ENCODE measurements at regions not wholly inside any gene's neighbourhood (a gene's known extent, or its start where the extent isn't known, plus 50 kb on each side); places are given as distances from the start of the nearest gene placed in this dataset.
A peak's percentile ranks its signal among the peaks of the same experiment; 100 is the strongest.

DNA sequence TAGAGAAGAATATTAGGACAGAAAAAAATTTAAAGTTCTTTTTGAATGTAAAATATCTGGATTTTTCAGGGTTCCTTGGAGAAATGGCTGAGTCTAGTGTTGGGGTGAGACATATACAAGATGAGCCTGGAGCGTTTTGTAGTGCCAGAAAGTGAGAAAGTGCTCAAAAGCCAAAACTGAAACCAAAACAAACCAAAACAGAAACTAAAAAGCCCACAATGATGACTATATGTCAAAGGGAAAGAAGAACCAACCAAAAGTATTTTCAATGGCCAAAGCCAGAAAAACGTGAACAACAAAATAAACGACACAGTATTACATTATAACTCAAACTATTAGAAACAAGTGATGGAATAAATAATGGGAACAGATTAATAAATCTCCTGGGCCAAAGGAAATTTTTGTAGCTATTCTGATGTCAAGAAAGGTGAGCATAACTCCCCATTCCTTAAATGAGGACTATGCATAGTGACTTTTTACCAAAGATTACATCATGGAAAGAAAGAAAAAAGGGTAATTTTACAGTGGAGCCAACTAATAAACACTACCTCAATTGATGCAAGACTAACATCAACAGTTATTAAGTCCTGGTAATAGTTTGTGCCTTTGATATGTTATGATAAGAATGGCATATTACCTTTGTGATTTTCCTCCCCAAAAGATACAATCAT, 1137.6 kb downstream of the C4orf33 start:
- peak overlapping the region; percentile 57 for H3K4me2 ChIP-seq (ENCODE audit: insufficient read depth, low read length)
- TF ChIP-seq, protein P1, sequence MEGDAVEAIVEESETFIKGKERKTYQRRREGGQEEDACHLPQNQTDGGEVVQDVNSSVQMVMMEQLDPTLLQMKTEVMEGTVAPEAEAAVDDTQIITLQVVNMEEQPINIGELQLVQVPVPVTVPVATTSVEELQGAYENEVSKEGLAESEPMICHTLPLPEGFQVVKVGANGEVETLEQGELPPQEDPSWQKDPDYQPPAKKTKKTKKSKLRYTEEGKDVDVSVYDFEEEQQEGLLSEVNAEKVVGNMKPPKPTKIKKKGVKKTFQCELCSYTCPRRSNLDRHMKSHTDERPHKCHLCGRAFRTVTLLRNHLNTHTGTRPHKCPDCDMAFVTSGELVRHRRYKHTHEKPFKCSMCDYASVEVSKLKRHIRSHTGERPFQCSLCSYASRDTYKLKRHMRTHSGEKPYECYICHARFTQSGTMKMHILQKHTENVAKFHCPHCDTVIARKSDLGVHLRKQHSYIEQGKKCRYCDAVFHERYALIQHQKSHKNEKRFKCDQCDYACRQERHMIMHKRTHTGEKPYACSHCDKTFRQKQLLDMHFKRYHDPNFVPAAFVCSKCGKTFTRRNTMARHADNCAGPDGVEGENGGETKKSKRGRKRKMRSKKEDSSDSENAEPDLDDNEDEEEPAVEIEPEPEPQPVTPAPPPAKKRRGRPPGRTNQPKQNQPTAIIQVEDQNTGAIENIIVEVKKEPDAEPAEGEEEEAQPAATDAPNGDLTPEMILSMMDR (IDR thresholded peaks at IDR 0.05; ENCODE audit: borderline replicate concordance, extremely low read depth, low read length, poor library complexity, severe bottlenecking), result no peak
- no peak for TF ChIP-seq EZH2 (IDR thresholded peaks at IDR 0.05; ENCODE audit: borderline replicate concordance, low read depth, low read length, severe bottlenecking)
- DNase-seq, result peak; percentile 55
- H4K20me1 ChIP-seq (ENCODE audit: insufficient read depth, low read length), result no peaks in the 10 kb centered on the region
- peak overlapping the region; percentile 74 for H3K27ac ChIP-seq (ENCODE audit: low read length)
- H3K9ac ChIP-seq (ENCODE audit: low read depth, low read length), result peak overlapping the region; percentile 29
- H3K4me1 ChIP-seq (ENCODE audit: insufficient read depth, low read length), result peaks cover 15% of the 10 kb centered on the region
- peak overlapping the region; percentile 82 for H2AFZ ChIP-seq (ENCODE audit: low read depth, low read length)
- H3K36me3 ChIP-seq (ENCODE audit: insufficient read depth, low read length), result no peaks in the 10 kb centered on the region
- no peaks in the 10 kb centered on the region for H3K79me2 ChIP-seq (ENCODE audit: insufficient read depth, low read length)
- no peaks in the 10 kb centered on the region for H3K27me3 ChIP-seq (ENCODE audit: insufficient read depth, low read length, poor library complexity)
- peak overlapping the region in 1 of 2 experiments; percentile 45; a peak in 2 of 4 replicates for H3K4me3 ChIP-seq (ENCODE audit: low read depth in 1 of 2, low read length in 2 of 2)
- no peaks in the 10 kb centered on the region for H3K9me3 ChIP-seq (ENCODE audit: insufficient read depth, low read length, severe bottlenecking)
- ATAC-seq (ENCODE audit: insufficient read depth, low read depth), result peak; percentile 100

DNA sequence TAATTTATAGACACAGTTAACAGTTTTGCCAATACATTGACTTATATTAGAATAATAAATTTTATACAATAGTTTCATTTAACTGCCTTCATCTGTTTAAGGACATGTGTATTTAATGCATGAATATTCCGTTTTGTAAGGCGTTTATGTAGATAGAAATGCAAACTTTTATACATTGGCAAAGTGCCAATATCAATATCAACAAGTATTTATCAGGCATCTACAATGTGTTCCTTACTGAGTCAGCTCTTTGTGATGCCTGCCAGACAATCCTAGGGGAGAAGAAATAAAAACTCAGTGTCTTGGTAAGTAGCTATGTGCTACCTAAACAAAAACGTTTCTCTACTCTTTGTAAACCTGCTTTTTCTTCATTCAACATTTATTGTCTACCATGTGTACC, 1142.2 kb downstream of the C4orf33 start:
- no peak overlapping the region for H3K9ac ChIP-seq (ENCODE audit: low read depth, low read length)
- no peaks in the 10 kb centered on the region for H4K20me1 ChIP-seq (ENCODE audit: insufficient read depth, low read length)
- H3K79me2 ChIP-seq (ENCODE audit: insufficient read depth, low read length), result no peaks in the 10 kb centered on the region
- H3K4me1 ChIP-seq (ENCODE audit: insufficient read depth, low read length), result peaks cover 9% of the 10 kb centered on the region
- H3K4me2 ChIP-seq (ENCODE audit: insufficient read depth, low read length), result no peak overlapping the region
- no peak overlapping the region for H2AFZ ChIP-seq (ENCODE audit: low read depth, low read length)
- ATAC-seq (ENCODE audit: insufficient read depth, low read depth), result no peak
- no peaks in the 10 kb centered on the region for H3K9me3 ChIP-seq (ENCODE audit: insufficient read depth, low read length, severe bottlenecking)
- TF ChIP-seq EZH2 (IDR thresholded peaks at IDR 0.05; ENCODE audit: borderline replicate concordance, low read depth, low read length, severe bottlenecking), result no peak
- TF ChIP-seq, protein P1 (IDR thresholded peaks at IDR 0.05; ENCODE audit: borderline replicate concordance, extremely low read depth, low read length, poor library complexity, severe bottlenecking), result no peak
- no peaks in the 10 kb centered on the region for H3K36me3 ChIP-seq (ENCODE audit: insufficient read depth, low read length)
- H3K27me3 ChIP-seq (ENCODE audit: insufficient read depth, low read length, poor library complexity), result no peaks in the 10 kb centered on the region
- H3K4me3 ChIP-seq (ENCODE audit: low read depth in 1 of 2, low read length in 2 of 2), result no peak overlapping the region
- no peak overlapping the region for H3K27ac ChIP-seq (ENCODE audit: low read length)
- no peak for DNase-seq

DNA sequence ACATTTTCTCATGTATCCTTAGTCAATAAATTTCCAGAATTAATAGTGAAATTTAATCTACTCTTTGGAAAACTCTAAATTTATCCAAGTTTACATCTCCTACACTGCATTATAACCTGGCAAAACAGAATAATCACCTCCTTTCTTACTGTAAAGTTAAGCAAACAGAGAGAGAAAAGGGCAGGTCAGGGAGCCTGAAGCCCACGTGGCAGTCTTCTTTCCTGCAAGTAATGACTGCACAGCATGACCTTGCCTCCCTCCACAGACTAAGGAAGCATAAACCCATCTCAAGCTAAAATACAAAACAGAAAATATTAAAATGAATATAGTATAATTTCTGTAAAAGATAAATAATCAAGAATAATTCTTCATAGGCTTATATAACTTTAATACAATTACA, 1153.0 kb downstream of the C4orf33 start:
- Histone ChIP-seq H3K9me3 (ENCODE audit: insufficient read depth, low read length, severe bottlenecking) (no peaks in the 10 kb centered on the region), H3K4me3 (ENCODE audit: low read depth in 1 of 2, low read length in 2 of 2) (no peak overlapping the region), H3K27me3 (ENCODE audit: insufficient read depth, low read length, poor library complexity) (no peaks in the 10 kb centered on the region), H4K20me1 (ENCODE audit: insufficient read depth, low read length) (no peaks in the 10 kb centered on the region), H3K27ac (ENCODE audit: low read length) (no peak overlapping the region), H3K36me3 (ENCODE audit: insufficient read depth, low read length) (no peaks in the 10 kb centered on the region), H3K4me2 (ENCODE audit: insufficient read depth, low read length) (no peak overlapping the region), H3K9ac (ENCODE audit: low read depth, low read length) (no peak overlapping the region), H2AFZ (ENCODE audit: low read depth, low read length) (no peak overlapping the region; the same call in 1 of the 2 replicates), H3K79me2 (ENCODE audit: insufficient read depth, low read length) (no peaks in the 10 kb centered on the region), H3K4me1 (ENCODE audit: insufficient read depth, low read length) (no peaks in the 10 kb centered on the region)
- TF ChIP-seq EZH2 (IDR thresholded peaks at IDR 0.05; ENCODE audit: borderline replicate concordance, low read depth, low read length, severe bottlenecking), result no peak
- TF ChIP-seq, protein P1 (IDR thresholded peaks at IDR 0.05; ENCODE audit: borderline replicate concordance, extremely low read depth, low read length, poor library complexity, severe bottlenecking), result no peak
- DNase-seq (no peak), ATAC-seq (ENCODE audit: insufficient read depth, low read depth) (no peak)

Measured in DND-41 (cell line).